GM04503 (cell line): ENCODE measurements at regions not wholly inside any gene's neighbourhood (a gene's known extent, or its start where the extent isn't known, plus 50 kb on each side); places are given as distances from the start of the nearest gene placed in this dataset.
A peak's percentile ranks its signal among the peaks of the same experiment; 100 is the strongest.

Experiments used
- DNase-seq: peaks from one replicate; pipeline ENCODE4 v3.0.0-alpha.2; 2012; ENCODE audit warnings: low read depth

DNA sequence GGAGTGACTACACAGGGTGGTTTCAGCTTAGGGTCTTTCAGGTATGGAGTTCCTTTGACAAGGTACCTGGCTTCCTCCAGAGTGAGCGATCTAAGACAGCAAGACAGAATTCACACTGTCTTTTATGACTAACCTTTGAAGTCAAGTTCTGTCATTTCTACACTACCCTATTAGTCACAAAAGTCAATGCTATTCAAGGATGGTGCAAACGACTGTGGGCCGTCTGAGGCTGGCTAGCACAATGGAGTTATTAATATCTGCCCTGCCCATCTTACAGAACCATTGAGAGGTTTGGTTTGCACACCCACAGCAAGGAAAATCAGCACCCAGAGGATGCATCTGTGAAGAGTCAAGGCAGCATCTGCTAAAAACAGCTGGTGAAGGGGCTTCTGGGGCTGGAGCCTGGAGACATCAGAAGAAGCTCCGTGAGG lies 62.9 kb upstream of the XCR1 start:
- no peak for DNase-seq

DNA sequence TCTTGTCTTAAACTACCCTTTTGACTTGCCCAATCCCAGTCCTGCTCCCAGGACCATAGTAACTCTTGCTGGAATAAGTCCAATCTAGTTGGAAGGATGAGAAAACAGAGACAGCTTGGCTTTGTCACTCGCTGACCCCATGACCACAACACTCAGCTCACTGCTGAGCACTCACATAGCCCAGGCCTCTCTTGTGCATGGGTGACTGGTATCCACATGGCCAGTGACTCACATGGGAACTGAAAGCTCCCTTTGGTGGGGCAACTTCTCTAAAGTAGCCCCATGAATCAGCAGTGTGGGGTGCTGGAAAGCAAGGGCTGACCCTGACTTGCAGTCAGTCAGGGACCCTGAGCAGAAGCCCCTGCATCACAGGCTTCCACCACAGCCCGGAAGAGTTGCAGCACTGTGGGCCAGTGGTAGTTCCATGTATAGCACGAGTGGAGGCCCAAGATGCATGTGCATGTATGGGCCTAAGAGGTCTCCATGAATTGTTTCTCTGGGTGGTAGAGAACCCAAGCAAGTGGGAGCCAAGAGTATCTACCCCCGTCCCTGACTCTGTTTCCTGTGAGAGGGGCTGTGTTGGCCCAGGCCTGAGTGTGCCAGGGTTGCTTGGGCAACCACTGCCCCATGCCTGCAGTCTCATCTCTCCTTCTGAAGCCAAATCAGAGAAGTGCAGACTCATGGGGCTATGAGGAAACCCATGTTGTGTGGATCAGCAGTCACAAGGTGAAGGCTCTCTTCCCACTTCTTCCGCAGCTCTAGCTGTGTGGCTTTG lies 62.1 kb upstream of the XCR1 start:
- DNase-seq: peak; percentile 76

DNA sequence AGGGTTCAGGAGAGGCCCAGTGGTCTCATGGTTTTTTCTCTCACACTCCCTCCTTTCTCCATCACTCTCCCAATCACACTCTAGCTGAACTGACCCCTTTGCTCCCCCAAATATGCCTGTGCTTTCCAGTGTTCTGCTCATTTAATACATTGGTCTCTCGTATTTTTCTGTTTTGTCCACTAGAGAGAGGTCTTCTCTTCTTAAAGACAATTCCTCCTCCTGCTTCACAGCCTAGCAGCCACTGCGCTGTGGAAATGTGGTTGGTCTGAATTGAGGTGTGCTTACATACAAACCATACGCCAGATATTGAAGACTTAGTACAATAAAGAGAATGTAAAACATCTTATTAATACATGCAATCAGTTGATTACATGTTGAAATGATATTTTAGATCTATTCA lies 60.6 kb upstream of the XCR1 start:
- DNase-seq: no peak

DNA sequence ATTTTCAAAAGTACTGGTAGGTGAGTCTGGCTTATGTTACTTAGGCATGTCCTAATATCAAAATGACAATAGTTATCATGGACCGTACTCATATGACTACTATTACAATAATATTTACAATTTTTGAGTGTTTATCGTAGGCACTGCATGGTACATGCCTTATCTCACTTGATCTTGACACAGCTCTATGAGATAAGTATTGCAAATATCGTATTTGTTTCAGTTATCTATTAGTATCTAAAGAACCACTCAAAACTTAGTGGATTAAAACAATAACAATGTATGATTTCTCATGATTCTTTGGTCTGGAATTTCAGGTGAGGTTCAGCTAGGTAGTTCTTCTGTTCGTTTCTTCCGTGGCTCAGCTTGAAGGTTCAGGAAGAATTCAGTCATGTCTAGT lies 59.7 kb upstream of the XCR1 start:
- DNase-seq: no peak

DNA sequence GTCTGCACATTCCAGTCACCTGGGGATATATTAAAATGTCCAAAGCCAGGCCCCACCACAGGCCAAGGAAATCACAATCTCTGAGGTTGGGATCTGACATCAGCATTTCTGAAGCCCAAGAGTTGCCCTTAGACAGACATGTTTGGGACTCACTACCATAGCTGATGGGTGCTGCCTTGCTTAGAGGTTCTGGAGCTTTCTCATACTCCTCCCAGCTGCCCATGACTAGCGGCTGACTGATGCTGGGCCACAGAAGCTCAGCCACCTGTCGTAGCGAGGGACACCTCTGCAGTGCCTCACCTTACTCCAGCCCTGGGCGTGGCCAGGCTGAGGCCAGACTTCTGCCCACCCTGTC lies 58.8 kb upstream of the XCR1 start:
- no peak for DNase-seq

DNA sequence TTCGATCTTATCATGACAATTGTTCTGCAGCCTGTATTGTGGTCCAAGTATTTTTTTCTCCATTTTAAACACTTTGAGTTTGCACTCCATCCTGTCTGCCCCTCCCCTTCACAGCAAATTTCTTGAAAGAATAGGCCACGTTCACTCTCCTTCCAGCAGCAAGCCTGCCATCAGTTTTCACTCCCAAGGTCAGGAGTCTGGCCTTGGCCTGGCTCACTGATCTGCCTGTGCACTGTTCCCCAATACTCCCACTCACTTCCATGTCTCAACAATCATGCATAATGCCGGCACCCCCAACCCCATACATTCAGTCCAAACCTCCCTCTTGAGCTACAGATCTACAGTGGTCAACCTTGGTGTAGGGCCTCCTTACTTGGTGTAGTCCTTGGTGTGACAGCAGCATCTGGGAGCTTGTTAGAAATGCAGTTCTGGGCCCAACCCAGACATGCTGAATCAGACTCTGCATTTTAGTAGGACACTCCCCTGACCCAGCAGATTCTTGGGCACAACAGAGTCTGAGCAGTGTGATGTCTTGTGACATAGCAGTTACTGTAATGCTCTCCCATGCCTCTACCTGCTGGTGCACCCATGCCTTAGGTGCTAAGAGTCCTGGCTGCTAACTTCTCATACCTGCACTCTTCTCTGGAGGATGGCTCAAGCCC lies 58.3 kb upstream of the XCR1 start:
- DNase-seq: no peak

DNA sequence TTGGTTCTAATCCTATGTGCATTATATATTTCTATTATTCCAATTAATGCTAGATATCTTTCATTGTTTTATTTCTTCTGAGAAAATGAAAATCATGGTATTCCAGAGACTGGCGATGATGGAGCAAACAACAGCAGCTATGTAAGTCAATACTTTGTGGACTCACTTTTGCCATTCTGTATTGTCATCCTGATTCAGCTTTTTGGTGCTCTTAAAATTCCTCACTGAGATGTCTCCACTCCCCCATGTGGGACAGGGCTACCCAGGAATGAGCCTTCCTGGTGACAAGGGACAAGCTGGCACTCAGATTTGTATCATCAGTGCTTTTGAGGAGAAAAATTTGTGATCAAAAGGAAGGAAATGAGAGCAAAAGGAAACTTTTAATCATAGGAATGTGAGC lies 56.7 kb upstream of the XCR1 start:
- no peak for DNase-seq

DNA sequence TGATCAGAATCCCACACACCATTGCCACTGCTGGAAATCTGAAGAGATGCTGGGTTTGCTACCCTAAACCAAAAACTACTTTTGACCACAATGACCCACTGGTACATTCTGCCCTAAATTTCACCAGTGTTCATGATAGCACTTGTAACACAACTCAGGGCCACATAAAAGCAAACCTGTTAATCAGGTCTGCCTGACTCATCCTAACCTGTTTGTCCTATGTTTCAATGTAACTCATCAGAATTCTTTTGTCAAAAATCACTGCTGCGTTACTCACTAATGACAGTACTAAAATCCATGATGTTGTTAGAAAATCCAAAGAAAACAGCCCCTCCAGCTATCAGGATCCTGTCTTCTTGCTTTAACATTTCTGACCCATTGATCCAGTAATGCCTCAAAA lies 55.6 kb upstream of the XCR1 start:
- no peak for DNase-seq

DNA sequence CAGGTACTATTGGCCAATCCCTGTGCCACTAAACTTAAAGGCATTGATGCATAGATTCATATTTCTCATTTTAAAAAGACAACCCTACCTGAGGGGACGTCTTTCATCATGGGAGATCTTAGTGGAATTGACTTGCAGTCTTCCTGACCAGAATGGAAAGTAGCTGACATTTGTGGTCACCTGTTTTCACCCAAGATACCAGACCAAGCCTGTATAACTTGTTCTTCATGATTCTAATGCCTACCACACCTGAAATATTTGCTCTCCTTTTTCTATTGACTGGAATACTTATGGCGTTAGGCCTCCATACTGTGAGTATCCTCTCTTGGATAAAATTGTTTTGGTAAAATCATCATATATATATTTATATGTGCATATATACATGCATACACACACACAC lies 54.7 kb upstream of the XCR1 start:
- no peak for DNase-seq

DNA sequence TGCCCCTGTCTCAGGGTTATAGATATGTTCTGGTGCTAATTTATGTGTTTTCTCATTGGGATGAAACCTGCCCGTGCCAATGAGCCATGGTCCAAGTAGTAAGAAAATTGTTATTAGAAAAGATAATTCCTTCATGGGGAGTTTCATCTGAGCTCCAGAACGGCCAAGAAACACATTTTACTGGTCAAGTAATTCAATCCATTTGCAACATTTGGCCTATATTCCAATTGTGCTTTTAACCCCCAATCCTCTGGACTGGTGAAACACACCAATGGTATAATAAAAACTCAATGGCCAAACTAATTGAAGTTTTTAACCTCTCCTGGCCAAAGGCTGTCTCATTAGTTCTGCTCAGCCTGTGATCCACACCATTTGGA lies 53.7 kb upstream of the XCR1 start:
- no peak for DNase-seq

DNA sequence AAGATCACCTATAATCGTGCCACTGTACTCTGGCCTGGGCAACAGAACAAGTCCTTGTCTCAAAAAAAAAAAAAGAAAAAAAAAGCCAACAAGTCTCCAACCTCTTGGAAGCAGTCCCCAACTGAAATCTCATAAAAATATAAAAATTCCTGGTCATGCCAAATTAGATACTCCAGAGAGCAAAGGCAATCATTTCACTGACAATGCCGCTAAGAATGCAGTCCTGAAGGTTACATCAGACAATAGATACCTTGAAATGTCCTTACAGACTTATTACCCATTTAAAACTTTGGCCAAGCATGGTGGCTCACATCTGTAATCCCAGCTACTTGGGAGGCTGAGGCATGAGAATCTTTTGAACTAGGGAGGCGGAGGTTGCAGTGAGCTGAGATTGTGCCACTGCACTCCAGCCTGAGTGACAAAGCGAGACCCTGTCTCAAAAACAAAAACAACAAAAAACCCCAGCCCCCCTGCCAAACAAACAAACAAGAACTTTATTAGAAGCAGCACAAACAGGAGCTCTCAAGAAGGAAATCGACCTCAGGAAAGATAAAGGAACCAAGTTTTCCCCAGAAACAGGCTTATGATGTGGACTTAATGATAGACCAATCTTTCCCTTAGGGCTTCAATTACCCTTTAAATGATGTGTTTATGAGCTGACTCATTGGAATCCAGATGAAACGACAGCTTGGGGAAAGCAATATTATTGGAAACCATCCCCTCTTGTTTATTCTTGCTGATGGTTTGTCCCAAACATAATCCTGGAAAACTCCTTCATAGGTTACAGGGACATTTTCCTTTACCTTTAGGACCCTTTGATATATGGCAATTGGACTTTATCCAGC lies 53.1 kb upstream of the XCR1 start:
- DNase-seq: no peak

DNA sequence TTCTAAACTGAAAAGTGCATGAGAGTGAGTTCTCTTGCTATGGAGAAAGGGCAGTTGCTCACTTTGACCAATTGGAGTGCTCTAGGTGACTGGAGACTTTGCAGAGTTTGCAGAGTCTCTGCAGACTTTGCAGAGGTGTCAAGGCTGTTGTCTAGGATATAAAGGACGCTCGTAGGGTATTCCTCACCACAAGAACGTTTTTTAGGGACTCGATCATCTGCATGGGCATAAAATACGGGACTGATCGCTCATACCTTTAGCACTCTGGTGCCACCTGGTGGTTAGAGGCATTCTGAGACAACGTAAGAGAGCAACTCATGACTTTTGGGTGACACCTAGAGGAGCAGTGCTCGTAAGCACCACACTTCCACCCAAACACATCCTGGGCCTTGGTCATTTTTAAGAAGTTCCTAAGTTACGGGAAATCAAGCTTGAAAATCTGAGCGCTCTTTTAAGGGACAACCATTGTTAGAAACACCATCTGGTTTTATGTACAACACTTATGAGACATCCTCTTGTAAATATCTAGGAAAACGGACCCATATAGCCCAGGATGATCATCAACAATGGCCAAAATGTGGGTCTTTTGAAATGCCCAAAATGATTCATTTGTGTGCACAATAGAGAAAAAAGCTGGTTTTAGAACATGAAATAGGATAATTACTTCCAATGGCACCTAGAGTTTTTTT lies 51.6 kb upstream of the XCR1 start:
- DNase-seq: peak; percentile 58
